ENCODE measurements at regions not wholly inside any gene's neighbourhood (a gene's known extent, or its start where the extent isn't known, plus 50 kb on each side); places are given as distances from the start of the nearest gene placed in this dataset.
"Not testable (repeated sequence)": the region's sequence is repeated elsewhere in the genome, so short reads cannot be mapped to it uniquely, and the experiment has no call there.

- no peak for DNase-seq
Measured at GRCh38 chr15:55126111-55126510, 70.6 kb downstream of the RSL24D1 start.

GRCh38 chr15:55124616-55125015 lies 72.1 kb downstream of the RSL24D1 start:
- no peak for DNase-seq

- DNase-seq = no peak
Measured at GRCh38 chr15:55118344-55118870, 78.3 kb downstream of the RSL24D1 start.

- DNase-seq = no peak
Measured at GRCh38 chr15:55116636-55117035, 80.1 kb downstream of the RSL24D1 start.

- DNase-seq = no peak
Measured at GRCh38 chr15:55113736-55114135, 83.0 kb downstream of the RSL24D1 start.

- no peak for DNase-seq
Measured at GRCh38 chr15:55112706-55113105, 84.0 kb downstream of the RSL24D1 start.

GRCh38 chr15:55110446-55110845 lies 86.3 kb downstream of the RSL24D1 start:
- DNase-seq = no peak

- DNase-seq = peak; percentile 52
Measured at GRCh38 chr15:55108858-55109518, 87.8 kb downstream of the RSL24D1 start.

GRCh38 chr15:55108448-55108847 lies 88.3 kb downstream of the RSL24D1 start:
- no peak for DNase-seq

- no peak for DNase-seq
Measured at GRCh38 chr15:55106155-55106554, 90.6 kb downstream of the RSL24D1 start.

GRCh38 chr15:55094136-55094535 lies 102.6 kb downstream of the RSL24D1 start:
- no peak for DNase-seq

- no peak for DNase-seq
Measured at GRCh38 chr15:55088207-55088606, 108.5 kb downstream of the RSL24D1 start.

GRCh38 chr15:55084673-55085072 lies 112.1 kb downstream of the RSL24D1 start:
- no peak for DNase-seq

- no peak for DNase-seq
Measured at GRCh38 chr15:55084216-55084615, 112.5 kb downstream of the RSL24D1 start.

GRCh38 chr15:55077052-55077451 lies 119.7 kb downstream of the RSL24D1 start:
- not testable (repeated sequence) for DNase-seq

- DNase-seq = no peak
Measured at GRCh38 chr15:55074431-55074830, 122.3 kb downstream of the RSL24D1 start.

- not testable (repeated sequence) for DNase-seq
Measured at GRCh38 chr15:55063970-55064369, 132.8 kb downstream of the RSL24D1 start.

- DNase-seq = no peak
Measured at GRCh38 chr15:55060836-55061235, 135.9 kb downstream of the RSL24D1 start.

GRCh38 chr15:55056500-55056899 lies 140.2 kb downstream of the RSL24D1 start:
- DNase-seq = no peak

GRCh38 chr15:55044162-55044561 lies 152.6 kb downstream of the RSL24D1 start:
- no peak for DNase-seq

- no peak for DNase-seq
Measured at GRCh38 chr15:55037071-55037470, 159.7 kb downstream of the RSL24D1 start.

- no peak for DNase-seq
Measured at GRCh38 chr15:55035749-55036148, 161.0 kb downstream of the RSL24D1 start.

GRCh38 chr15:55033574-55033973 lies 163.2 kb downstream of the RSL24D1 start:
- no peak for DNase-seq

GRCh38 chr15:55031727-55032126 lies 165.0 kb downstream of the RSL24D1 start:
- DNase-seq = no peak

- no peak for DNase-seq
Measured at GRCh38 chr15:55026381-55026780, 170.4 kb downstream of the RSL24D1 start.
